ENCODE measurements at regions not wholly inside any gene's neighbourhood (a gene's known extent, or its start where the extent isn't known, plus 50 kb on each side); places are given as distances from the start of the nearest gene placed in this dataset.
"Not testable (repeated sequence)": the region's sequence is repeated elsewhere in the genome, so short reads cannot be mapped to it uniquely, and the experiment has no call there.

DNA sequence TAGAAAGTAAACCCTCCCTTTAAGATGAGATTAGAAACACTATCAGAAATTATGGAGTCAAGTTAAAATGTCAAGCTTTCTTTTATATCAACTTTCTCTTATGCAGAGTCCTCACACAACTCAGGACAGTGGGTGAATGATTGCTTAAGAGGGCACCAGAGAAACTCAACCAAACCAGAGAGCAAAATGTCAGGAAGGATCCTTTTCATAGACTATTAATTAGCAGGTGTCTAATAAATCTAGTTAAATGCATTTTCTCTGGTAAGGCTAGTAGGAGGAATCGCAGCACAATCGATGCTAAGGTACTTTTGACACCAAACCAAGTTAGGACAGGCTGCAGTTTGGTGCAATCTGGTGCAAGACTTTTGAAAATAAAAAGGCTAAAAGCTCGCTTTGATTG, 614.7 kb upstream of the FOXG1 start:
- DNase-seq: no peak

DNA sequence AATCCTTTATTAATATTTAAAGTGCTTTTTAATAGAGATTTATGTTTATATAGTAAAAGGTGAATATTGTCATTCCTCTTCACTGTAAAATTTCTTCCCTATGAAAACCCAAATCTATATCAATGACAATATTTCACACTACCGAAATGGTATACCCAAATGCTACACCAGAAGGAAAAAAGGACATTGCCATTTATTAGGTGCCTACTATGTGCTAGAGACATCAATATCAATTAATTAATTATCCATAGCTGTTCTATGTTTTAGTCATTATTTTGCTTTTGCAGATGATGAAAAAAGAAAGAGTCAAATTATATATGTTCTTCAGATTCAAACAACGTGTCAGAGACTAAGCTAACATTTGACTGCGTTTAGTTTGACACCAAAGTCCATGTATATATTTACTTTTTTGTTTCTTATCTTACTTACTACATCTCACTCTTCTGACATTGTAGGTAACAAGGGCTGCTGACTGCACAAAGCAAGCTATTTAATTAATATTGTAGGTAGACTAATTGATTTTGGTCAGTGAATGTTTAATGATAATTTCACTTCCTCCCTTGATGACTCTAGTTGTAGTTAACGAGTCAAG, 614.0 kb upstream of the FOXG1 start:
- DNase-seq: no peak

DNA sequence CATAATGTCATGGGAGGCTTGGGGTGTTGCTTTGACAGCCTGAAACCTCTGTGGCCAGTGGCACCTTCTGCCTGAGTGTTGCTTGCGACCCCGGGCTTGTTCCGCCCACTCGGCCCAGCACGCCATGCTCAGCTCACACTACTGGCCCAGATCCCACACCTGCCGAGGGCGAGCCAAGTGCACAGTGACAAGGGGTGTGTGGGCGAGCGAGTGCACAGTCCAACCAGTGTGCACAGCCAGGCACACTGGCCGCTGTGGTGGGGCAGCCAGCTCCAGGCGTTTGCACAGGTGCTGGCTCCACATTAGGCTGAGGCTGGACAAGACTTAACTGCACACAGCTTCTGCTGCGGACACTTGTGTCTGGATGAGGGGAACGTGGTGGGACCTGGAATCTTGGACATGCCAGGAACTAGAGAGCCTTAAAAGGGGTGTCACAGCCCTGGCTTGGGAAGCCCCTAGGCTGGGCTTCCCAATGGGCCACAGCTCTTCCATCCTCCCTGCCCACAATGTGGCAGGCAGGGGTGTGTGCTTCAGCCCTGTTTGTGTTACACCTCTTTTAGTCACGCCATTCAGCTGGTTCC, 609.2 kb upstream of the FOXG1 start:
- no peak for DNase-seq

DNA sequence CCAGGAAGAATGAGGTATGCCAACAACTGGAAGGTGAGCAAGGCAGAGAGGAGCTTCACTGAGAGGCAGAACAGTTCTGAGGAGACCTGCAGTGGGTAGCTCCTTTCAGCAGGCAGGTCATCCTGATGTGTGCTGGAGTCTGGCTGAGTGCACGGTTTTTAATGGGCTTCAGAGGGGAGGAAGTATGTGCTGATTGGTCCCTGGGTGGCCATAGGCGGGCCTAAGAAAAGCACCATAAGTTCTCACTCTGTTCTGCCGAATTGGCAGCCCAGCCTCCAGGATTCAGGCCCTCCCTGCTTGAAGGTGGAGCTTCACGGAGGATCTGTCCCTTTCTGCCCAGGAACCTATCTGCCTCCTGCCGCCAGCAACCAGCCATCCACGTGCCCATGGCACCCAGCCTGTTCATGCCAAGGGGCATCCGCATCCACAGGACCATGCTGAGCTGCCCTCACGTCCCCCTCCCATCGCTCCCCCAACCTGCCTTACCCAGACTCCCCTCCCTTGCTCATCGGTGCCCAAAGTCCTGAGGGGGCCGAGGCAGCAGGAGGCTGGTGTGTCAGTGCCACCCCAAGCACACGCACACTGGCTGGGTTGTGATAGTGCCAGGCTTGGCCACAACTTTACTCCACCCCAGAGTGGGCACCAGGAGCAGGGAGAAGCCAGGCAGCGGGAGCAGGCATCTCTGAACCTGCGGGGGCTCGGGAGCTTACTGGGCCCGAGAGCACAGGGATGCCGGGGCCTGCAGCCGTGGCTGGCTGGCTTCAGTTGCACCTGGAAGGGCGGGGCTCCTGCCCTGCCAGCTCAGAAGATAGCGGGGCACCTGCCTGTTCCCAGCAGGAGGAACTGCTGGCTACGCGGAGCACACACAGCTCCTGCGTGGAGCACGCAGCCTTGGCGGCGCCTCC, 608.4 kb upstream of the FOXG1 start:
- DNase-seq: no peak

GRCh38 chr14:28161040-28161439, 605.5 kb upstream of the FOXG1 start:
- no peak for DNase-seq

DNA sequence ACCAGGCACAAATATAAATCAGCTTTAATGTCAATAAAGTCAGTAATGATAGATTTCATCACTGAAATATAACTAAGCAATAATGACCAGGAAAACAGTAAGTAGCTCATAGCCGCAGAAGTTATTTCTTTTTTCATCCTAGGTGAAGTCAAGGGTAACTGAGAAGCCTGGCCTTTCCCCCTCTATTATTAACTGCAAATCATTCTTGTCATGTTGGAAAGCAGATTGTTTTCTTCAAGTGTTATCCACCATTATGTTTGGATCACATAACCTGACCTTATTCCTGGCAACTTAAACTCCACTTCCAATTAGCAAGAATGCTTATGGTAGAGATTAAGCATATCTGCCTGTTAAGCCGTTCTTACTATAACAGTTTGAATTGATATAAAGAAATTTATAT, 603.4 kb upstream of the FOXG1 start:
- DNase-seq: no peak

- no peak for DNase-seq
Measured at GRCh38 chr14:28163897-28164296, 602.7 kb upstream of the FOXG1 start.

DNA sequence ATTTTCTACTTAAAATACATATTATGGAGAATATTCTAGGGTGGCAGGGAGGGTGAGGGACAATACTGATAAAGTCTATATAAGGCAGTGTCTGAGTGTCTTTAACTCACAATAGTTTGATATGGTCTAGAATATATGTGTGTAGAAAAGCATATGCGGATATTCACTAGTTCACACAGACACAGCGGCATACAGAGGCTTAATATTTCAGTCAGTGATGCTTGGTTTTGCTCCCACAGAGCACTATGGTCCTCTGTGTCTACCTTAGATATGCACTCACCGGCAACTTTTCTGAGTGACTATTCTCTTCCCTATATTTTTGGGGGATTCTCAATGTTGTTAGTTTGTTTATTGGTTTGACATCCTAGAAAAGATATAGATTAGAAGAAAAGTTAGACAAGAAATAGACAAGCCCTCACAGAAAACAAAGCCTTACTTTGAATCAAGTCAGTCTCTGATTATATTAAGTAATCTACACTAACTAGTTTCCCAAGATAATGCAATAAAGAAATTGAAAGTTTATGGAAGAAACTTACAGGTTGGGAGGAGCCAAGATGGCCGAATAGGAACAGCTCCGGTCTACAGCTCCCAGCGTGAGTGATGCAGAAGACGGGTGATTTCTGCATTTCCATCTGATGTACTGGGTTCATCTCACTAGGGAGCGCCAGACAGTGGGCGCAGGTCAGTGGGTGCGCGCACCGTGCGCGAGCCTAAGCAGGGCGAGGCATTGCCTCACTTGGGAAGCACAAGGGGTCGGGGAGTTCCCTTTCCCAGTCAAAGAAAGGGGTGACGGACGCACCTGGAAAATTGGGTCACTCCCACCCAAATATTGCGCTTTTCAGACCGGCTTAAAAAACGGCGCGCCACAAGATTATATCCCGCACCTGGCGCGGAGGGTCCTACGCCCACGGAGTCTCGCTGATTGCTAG, 578.4 kb upstream of the FOXG1 start:
- DNase-seq: not testable (repeated sequence)

DNA sequence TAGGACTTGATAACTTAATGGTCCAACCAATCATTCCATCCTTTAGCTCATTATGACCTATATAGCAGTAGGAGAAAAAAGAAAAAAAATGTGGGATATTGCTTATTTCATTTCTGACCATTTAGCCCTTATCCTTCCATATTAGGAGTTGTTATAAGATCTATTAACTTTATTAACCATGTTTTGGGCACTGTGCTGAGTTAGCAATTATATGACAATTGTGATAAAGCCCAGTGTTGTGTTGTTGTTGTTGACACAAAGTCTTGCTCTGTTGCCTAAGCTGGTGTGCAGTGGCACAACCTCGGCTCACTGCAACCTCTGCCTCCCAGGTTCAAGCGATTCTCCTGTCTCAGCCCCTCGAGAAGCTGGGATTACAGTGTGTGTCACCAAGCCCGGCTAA, 569.7 kb upstream of the FOXG1 start:
- DNase-seq: no peak

GRCh38 chr14:28220391-28220790, 546.2 kb upstream of the FOXG1 start:
- no peak for DNase-seq

- DNase-seq: no peak
Measured at GRCh38 chr14:28240909-28241308, 525.7 kb upstream of the FOXG1 start.

- DNase-seq: no peak
Measured at GRCh38 chr14:28242895-28243294, 523.7 kb upstream of the FOXG1 start.

- no peak for DNase-seq
Measured at GRCh38 chr14:28243600-28243999, 523.0 kb upstream of the FOXG1 start.

GRCh38 chr14:28245216-28245615, 521.4 kb upstream of the FOXG1 start:
- no peak for DNase-seq

DNA sequence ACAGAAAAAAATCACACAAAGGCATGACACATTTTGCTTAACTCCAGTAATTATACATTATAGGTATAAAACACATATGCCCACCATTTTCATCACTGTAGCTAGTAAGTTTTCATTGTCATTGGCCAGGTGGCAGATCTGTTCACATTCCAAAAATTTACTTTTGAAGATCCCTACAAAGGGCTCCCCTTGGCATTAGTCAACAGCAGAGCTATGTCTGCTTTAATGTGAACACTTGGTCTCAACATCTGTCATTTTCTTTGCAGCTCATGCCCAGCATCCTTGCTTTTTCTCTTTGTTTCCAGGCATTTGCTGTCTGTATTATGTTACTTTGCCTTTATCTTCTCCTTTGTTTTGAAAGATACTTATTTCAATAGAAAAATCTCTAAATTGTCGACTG, 519.1 kb upstream of the FOXG1 start:
- DNase-seq: no peak

- DNase-seq: not testable (repeated sequence)
Measured at GRCh38 chr14:28252124-28252523, 514.5 kb upstream of the FOXG1 start.

- DNase-seq: no peak
Measured at GRCh38 chr14:28254768-28255167, 511.8 kb upstream of the FOXG1 start.

DNA sequence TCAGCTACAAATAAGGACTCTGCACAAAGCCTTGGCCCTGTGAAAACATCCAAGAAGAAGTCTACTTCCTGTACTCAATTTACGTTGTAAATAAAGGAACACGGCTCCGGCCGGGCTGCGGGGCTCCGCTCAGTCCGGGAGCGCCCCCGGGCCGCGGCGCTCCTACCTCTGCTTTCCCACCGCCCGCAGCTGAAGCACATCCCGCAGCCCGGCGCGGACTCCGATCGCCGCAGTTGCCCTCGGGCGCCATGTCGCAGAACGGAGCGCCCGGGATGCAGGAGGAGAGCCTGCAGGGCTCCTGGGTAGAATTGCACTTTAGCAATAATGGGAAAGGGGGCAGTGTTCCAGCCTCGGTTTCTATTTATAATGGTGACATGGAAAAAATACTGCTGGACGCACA, 502.3 kb upstream of the FOXG1 start:
- no peak for DNase-seq

DNA sequence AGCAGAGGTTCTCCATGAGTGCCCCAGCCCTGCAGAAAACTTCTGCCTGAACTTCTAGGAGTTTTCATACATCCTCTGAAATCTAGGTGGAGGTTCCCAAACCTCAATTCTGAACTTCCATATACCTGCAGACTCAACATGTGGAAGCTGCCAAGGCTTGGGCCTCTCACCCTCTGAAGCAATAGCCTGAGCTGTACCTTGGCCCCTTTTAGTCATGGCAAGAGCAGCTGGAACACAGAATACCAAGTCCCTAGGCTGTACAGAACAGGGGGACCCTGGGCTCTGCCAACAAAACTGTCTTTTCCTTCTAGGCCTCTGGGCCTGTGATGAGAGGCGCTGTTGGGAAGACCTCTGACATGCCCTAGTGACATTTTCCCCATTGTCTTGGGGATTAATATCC, 494.3 kb upstream of the FOXG1 start:
- no peak for DNase-seq

DNA sequence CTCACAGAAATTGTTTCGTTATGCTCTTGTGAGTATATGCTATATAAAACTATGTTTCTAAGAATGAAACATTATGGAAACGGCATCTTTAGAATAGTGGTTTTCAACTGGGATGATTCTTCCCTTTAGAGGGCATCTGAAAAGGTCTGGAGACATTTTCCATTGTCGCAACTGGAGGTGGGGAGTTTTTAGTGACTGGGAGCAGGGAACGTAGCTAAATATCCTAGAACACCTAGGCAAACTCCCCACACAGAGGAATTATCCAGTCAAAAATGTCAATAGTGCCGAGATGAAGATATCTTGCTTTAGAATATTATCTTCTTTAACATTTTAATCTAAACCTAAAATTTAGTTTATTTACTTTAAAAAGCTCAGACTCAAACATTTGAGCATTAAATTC, 486.1 kb upstream of the FOXG1 start:
- no peak for DNase-seq

DNA sequence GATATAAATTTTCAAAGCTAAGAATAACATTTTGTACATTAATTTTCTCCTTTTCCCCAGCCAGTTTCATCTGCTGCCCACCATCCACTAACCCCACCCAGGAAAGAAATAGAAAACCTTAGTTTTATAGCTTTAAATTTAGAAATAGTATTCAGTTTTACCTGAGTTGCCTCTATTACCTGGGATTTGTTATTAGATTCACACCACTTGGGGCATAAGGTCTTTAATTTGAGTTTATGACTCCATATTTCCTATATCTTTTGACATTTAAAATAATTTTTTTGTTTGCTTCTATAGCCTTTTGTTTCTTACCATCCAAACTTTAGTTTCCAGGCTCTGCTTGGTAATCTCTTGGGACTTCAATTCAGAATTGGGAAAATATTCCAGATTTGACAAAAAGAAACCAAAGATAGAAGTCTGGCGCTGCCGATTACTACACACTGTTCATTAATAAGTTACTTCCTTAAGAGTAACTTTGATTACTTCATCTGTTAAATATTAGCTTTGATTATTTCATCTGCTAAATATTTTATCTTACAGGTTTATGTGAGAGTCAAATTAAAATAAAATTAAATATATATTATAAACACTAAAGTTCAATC, 485.5 kb upstream of the FOXG1 start:
- DNase-seq: no peak

- DNase-seq: no peak
Measured at GRCh38 chr14:28284546-28285300, 481.9 kb upstream of the FOXG1 start.
